ENCODE measurements at regions not wholly inside any gene's neighbourhood (a gene's known extent, or its start where the extent isn't known, plus 50 kb on each side); places are given as distances from the start of the nearest gene placed in this dataset.

DNA sequence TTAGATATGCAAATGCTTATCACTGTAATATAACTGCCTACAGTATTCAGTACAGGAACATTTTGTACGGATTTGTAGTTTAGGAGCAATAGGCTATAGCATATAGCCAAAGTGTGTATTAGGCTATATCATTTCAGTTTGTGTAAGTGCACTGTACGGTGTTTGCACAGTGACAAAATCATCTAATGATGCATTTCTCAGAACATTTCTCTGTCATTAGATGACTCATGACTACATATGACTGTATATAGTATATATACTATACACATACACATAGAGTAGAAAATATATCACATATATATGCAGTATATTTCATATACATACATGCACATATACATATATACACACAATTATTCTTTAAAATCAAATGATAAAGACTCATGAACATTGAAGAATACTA lies 158.4 kb downstream of the PTCHD4 start:
- Histone ChIP-seq H3K9ac (no peak overlapping the region), H3K79me2 (ENCODE audit: insufficient read depth) (no peaks in the 10 kb centered on the region), H4K20me1 (ENCODE audit: insufficient read depth) (no peaks in the 10 kb centered on the region), H3K4me3 (ENCODE audit: low read depth in 2 of 2, low read length in 1 of 2) (no peak overlapping the region), H3K4me1 (ENCODE audit: control insufficient read depth in 1 of 2, insufficient read depth in 2 of 2, low read depth in 1 of 2, low read length in 1 of 2) (no peaks in the 10 kb centered on the region), H3K9me2 (no peaks in the 10 kb centered on the region), H2AFZ (ENCODE audit: low read depth) (no peak overlapping the region), H3F3A (replicated peaks; ENCODE audit: insufficient read depth) (no peaks in the 10 kb centered on the region), H3K9me3 (no peaks in the 10 kb centered on the region), H3K27ac (ENCODE audit: low read depth in 2 of 2, low read length in 1 of 2) (no peak overlapping the region), H3K27me3 (ENCODE audit: insufficient read depth) (no peaks in the 10 kb centered on the region), H3K4me2 (no peak overlapping the region), H3K36me3 (replicated peaks in 1 of 2; ENCODE audit: control insufficient read depth in 1 of 2, insufficient read depth in 2 of 2, low read length in 1 of 2) (no peaks in the 10 kb centered on the region)
- no peak for DNase-seq
- ChIA-PET CTCF (interaction anchor here (0.8 kb wide), 1 partner anchor 23 kb away, joined by 3 read pairs; no protein-coding TSS in a partner anchor), POLR2A (no interaction called here)
- TF ChIP-seq CHD2 (IDR thresholded peaks at IDR 0.05; ENCODE audit: low read length, partially characterized antibody) (no peak), TAF1 (IDR thresholded peaks at IDR 0.05; ENCODE audit: borderline replicate concordance, low read depth, low read length) (no peak), ELF1 (IDR thresholded peaks at IDR 0.05) (no peak), JUND (IDR thresholded peaks at IDR 0.05) (no peak)
- TF ChIP-seq, protein P1, sequence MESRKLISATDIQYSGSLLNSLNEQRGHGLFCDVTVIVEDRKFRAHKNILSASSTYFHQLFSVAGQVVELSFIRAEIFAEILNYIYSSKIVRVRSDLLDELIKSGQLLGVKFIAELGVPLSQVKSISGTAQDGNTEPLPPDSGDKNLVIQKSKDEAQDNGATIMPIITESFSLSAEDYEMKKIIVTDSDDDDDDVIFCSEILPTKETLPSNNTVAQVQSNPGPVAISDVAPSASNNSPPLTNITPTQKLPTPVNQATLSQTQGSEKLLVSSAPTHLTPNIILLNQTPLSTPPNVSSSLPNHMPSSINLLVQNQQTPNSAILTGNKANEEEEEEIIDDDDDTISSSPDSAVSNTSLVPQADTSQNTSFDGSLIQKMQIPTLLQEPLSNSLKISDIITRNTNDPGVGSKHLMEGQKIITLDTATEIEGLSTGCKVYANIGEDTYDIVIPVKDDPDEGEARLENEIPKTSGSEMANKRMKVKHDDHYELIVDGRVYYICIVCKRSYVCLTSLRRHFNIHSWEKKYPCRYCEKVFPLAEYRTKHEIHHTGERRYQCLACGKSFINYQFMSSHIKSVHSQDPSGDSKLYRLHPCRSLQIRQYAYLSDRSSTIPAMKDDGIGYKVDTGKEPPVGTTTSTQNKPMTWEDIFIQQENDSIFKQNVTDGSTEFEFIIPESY (IDR thresholded peaks at IDR 0.05; ENCODE audit: borderline replicate concordance, low read depth), result no peak
- 32% methylated on average over 2 of the region's 2 CpGs for WGBS (ENCODE audit: low lambda C conversion rate)

- no peak overlapping the region for H3K4me2 ChIP-seq
- H3K9me2 ChIP-seq, result no peaks in the 10 kb centered on the region
- ChIA-PET POLR2A (no interaction called here), CTCF (no interaction called here)
- 29% methylated on average over 4 of the region's 4 CpGs for WGBS (ENCODE audit: low lambda C conversion rate)
- no peaks in the 10 kb centered on the region for H3K4me1 ChIP-seq (ENCODE audit: control insufficient read depth in 1 of 2, insufficient read depth in 2 of 2, low read depth in 1 of 2, low read length in 1 of 2)
- H3K9me3 ChIP-seq, result no peaks in the 10 kb centered on the region
- H2AFZ ChIP-seq (ENCODE audit: low read depth), result no peak overlapping the region
- H3K79me2 ChIP-seq (ENCODE audit: insufficient read depth), result no peaks in the 10 kb centered on the region
- no peaks in the 10 kb centered on the region for H3K36me3 ChIP-seq (replicated peaks in 1 of 2; ENCODE audit: control insufficient read depth in 1 of 2, insufficient read depth in 2 of 2, low read length in 1 of 2)
- H3K9ac ChIP-seq, result no peak overlapping the region
- H3K4me3 ChIP-seq (ENCODE audit: low read depth in 2 of 2, low read length in 1 of 2), result no peak overlapping the region
- H3K27me3 ChIP-seq (ENCODE audit: insufficient read depth), result no peaks in the 10 kb centered on the region
- no peaks in the 10 kb centered on the region for H4K20me1 ChIP-seq (ENCODE audit: insufficient read depth)
- DNase-seq, result no peak
- H3F3A ChIP-seq (replicated peaks; ENCODE audit: insufficient read depth), result no peaks in the 10 kb centered on the region
- TF ChIP-seq FOXJ3 (CRISPR knock-in tag; IDR thresholded peaks at IDR 0.05), result no peak
- no peak for TF ChIP-seq FOXM1 (IDR thresholded peaks at IDR 0.05; ENCODE audit: low read depth)
- no peak for TF ChIP-seq NRF1 (IDR thresholded peaks at IDR 0.05; ENCODE audit: low read depth, low read length)
- TF ChIP-seq EZH2phosphoT487 (IDR thresholded peaks at IDR 0.05; ENCODE audit: borderline replicate concordance, low read depth), result no peak
- TF ChIP-seq, protein P2, sequence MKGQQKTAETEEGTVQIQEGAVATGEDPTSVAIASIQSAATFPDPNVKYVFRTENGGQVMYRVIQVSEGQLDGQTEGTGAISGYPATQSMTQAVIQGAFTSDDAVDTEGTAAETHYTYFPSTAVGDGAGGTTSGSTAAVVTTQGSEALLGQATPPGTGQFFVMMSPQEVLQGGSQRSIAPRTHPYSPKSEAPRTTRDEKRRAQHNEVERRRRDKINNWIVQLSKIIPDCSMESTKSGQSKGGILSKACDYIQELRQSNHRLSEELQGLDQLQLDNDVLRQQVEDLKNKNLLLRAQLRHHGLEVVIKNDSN (IDR thresholded peaks at IDR 0.05; ENCODE audit: borderline replicate concordance, low read depth), result no peak
- TF ChIP-seq TCF12 (IDR thresholded peaks at IDR 0.05), result no peak
- TF ChIP-seq, protein P1 (IDR thresholded peaks at IDR 0.05; ENCODE audit: borderline replicate concordance, low read depth), result no peak
- TF ChIP-seq, protein P3, sequence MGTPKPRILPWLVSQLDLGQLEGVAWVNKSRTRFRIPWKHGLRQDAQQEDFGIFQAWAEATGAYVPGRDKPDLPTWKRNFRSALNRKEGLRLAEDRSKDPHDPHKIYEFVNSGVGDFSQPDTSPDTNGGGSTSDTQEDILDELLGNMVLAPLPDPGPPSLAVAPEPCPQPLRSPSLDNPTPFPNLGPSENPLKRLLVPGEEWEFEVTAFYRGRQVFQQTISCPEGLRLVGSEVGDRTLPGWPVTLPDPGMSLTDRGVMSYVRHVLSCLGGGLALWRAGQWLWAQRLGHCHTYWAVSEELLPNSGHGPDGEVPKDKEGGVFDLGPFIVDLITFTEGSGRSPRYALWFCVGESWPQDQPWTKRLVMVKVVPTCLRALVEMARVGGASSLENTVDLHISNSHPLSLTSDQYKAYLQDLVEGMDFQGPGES (IDR thresholded peaks at IDR 0.05; ENCODE audit: low read depth, low read length), result no peak
- no peak for TF ChIP-seq GATA2 (CRISPR knock-in tag; IDR thresholded peaks at IDR 0.05)
- TF ChIP-seq TEAD4 (IDR thresholded peaks at IDR 0.05; ENCODE audit: borderline replicate concordance, insufficient read depth), result no peak
- no peak for TF ChIP-seq RAD21 (IDR thresholded peaks at IDR 0.05; ENCODE audit: low read length)
- H3K27ac ChIP-seq (ENCODE audit: low read depth in 2 of 2, low read length in 1 of 2), result no peak overlapping the region
Measured at GRCh38 chr6:47944846-47945245, 163.0 kb downstream of the OPN5 start.

All from SK-N-SH (cell line).